LHCN-M2 (cell line): ENCODE measurements at regions not wholly inside any gene's neighbourhood (a gene's known extent, or its start where the extent isn't known, plus 50 kb on each side); places are given as distances from the start of the nearest gene placed in this dataset.

Experiments used
- DNase-seq: peaks from one replicate; pipeline ENCODE4 v3.0.0-alpha.2; 2012; ENCODE audit warnings: low read depth

DNA sequence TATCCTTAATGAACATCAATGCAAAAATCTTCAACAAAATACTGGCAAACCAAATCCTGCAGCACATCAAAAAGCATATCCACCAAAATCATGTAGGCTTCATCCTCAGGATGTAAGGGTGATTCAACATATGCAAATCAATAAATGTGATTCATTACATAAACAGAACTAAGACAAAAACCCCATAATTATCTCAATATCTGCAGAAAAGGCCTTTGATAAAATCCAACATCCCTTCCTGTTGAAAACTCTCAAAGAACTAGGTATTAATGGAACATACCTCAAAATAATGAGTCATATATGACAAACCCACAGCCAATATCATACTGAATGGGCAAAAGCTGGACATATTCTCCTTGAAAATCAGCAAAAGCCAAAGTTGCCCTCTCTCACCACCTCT lies 54.6 kb upstream of the DEPDC1 start:
- no peak for DNase-seq

DNA sequence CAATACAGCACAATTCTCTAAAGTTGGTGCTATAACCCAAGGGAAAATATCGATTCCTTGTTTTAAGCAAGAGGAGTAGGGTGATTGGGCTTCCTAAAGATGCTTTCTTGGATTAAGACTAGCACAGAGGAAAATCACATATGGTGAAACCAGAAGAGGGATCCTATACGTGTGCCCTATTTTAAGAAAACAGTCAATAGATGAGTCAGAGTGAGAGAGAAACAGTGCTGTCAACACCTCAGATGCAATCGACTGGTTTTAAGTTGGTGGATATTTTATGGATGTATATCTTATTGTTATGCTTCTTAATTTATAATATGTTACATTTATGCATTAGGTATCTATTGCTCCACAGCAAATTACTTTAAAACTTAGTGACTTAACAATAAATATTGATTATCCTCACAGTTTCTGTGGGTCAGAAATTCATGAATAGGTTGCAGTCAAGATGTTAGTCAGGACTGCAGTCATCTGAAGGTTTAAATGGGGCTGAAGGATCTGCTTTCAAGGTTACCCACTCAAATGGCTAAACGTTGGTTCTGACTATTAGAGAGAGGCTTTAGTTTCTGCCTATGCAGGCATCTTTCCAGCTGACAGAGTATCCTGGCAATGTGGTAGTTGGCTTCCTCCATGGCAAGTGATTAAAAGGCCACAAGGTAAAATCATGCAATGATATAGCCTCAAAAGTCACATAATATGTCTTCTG lies 61.6 kb upstream of the DEPDC1 start:
- no peak for DNase-seq

DNA sequence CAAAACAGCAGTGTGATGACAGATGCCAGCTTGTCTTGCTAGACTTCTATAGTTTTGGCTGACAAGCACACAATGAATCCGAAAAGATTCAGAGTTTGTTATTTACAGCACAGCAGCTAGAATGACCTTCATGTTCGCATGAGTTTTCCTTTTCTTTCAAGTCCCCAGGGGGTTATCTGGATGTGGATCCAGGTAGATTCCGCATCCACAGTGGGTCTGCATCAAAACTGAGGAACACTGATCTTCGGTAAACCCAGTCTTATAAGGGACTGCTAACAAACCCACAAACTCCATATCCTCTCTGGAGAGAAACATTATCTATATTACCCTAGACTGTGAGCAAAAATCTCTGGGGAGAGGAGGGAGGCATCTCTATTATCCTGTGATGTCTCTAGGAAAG lies 69.0 kb upstream of the DEPDC1 start:
- no peak for DNase-seq

DNA sequence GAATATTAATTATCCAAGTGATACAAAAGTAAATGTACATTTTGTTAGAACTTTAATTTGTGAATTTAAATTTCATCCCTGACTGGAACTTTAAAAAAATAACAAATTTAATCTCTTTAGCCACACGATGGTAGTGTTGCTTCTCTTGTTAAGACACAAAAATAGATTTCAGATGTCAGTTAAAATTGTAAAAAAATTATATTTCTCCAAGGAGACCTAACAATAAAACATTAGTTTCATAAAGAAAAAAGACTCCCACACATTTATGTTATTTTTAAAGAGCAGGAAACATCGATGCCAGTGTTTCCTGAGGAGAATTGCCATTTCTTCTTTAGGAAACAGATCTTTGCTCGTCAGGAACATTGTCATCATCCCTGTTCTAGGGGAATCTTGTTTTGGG lies 74.0 kb upstream of the DEPDC1 start:
- DNase-seq = peak; percentile 7

DNA sequence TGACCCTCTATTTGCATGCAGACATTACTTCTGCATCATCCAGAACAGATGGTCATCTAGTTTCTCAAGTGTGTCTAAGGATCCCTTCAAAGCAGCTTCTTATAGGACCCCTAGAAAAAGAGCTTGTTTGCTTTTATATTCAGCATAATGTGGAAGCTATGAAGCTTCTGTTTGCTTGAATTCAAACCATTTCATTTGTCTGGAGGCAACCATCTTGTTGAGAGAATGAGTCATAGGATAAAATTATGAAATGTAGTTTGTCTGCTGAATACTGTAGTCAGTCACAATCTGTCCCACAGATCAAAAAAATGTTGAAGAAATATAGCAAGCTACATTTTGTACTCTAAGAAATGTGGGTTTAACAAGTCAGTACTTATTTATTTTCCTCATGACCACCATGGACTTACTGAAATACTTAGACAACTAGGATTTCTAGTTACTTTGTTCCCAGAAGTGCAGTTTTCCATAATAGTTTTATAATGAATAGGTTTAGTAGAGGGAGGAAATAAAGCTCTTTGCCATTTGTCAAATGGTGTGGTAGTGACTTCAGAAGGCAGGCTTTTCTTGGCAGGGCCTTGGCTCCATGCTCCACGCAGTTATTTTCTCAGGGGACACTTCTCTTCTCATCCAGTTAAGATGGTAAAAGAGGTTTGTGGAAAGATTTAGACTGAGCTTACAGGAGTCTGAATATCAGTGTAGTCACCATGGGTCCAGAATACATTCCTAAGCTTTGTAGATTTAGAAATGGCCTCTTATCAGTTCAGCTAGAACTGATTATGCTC lies 74.8 kb upstream of the DEPDC1 start:
- peak; percentile 30 for DNase-seq

DNA sequence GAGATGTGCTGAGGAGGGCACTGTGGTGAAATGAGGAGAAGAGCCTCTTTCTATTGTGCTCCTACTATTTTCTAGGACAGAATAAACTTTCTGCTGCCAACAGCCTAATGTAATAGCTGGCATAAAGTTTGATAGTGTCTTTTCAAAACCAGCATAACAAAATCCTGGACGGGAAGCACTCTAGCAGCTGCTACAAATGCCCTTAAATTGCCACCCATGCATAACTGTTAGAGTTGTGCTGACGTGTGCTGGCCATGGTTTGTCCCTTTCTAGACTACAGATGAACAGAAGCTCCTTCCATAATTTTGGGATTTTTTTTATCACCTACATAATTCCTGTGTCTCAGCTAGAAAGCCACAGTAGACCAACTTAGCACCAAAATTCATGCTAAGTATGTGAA lies 88.5 kb upstream of the DEPDC1 start:
- no peak for DNase-seq

DNA sequence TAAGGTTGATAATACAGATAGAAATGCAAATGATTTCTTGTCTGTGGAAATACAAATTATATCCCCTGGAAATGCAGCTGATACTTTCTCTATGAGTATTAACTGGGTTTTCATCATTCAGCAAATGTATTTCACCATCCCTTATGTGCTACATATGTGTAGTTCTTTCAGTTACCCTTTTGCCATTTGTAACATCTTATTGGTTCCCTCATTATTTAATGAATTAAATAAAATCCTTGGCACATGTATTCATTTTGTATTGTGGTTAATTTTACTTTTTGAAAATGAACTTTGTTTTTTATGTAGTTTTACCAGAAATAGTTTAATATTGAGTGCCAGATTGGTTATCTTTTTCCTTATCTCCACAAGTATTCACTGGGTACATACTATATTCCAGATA lies 89.9 kb upstream of the DEPDC1 start:
- no peak for DNase-seq

DNA sequence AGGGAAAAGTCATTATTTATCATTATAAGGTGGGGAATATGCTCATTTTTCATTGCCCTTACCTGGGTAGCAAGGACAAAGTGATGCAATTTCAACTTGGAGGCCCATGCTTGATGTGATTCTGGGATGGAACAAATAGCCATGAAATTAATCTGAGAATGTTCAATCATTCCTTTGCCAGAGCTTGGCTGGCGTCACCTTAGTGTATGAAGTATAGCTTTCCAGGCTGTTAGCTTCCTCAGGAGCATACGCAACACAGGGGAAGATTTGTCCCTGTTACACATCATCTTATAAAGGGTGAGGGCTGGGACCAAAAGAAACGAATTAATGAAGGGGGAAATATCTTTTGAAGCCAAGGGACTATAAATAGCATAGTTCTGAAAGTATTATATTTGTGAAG lies 91.4 kb upstream of the DEPDC1 start:
- no peak for DNase-seq

DNA sequence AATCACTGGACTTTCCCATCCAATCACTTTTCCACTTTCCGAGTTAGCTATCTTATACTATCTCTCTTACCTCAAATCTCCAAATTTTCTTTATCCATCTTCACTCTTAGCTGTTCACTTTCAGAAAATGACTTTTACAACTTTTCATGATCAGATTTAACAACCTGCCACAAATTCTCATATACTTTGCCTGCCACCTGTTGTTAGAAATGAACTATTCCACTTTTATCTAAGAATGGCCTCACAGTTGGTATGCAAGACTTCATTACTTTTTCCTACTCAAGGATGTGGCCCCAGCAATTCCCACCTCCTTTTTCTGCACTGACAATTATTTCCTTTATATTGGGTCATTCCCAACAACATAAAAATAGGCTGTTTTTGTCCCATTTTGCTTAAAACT lies 93.6 kb upstream of the DEPDC1 start:
- DNase-seq = no peak

DNA sequence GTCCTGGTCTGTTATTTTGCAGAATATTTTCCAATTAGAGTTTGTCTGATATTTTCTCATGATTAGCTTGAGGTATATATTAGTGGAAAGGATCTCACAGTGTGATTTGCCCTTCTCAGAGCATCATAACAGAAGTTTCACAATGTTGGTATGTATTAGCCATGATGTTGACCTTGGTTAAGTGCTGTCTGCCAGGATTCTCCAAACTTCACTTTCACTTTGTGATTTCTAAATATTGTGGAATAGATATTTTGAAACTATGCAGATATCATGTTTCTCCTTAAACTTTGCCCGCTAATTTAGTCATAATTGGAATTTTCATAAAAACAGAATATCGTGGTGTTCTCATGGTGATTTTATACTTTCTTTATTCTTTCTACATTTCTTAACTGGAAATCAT lies 98.0 kb upstream of the DEPDC1 start:
- DNase-seq = peak; percentile 3

DNA sequence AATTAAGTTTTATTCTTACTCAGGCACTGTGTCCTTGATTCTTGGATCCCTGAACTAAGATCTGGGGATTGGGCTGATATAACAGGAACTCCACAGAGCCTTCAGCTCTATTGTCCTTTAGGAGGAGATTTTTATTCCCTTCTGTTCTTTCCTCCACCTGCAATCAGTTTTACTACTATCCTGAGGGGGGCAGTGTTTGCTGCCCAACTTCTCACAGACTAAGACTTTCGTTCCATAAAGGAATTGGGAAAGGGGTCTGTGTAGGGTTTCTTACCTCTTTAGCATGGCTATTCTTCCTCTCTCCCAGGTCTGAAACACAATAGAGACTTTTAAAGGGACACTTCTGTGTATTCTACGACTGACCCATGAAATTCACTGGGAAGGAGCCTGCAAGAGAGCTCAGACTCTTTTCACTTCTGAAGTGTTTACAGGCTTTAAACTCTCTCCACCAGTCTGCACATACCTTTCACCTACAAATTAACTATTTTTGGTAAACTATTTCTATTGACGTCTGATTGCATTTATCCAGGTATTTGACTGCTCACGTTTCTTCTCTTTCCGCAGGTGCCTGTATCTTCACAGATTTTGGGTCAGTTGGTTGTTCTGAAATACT lies 103.3 kb upstream of the DEPDC1 start:
- no peak for DNase-seq

DNA sequence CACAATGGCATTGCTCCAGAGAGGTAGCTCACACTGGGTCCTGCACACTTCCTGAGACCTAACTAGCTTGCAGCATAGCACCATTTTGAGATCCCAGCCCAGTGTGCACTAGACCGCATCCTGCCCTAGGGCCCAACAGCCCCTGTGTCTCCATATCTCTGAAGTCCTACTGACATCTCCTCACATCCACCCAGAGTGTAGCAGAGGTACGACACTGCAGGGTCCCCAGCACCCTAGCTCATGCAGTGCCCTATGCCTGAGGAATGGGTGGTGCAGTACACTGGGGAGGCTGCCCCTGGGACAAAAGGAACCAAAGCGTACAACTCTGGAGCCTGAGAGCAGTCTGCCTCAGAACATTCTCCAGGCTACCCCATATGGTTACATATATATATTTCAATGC lies 111.4 kb upstream of the DEPDC1 start:
- no peak for DNase-seq

DNA sequence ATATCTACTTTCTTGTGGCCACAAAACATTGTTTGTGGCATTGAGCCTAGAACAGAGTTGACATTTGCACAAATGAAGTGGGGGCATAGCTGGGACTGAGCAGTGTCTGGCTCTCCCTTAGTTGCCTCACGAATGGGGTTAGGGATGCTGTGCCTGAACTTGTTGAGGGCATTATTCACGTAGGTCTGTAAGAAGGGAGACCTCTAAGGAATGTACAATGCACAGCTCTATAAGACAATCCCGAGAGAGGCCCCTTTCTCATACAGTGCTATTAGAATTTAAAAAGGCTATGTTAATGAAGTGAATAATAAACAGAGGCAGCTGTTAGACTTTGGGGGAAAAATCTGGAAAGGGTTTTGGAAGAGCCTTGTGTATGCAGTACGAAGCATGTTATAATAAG lies 118.4 kb upstream of the DEPDC1 start:
- no peak for DNase-seq

DNA sequence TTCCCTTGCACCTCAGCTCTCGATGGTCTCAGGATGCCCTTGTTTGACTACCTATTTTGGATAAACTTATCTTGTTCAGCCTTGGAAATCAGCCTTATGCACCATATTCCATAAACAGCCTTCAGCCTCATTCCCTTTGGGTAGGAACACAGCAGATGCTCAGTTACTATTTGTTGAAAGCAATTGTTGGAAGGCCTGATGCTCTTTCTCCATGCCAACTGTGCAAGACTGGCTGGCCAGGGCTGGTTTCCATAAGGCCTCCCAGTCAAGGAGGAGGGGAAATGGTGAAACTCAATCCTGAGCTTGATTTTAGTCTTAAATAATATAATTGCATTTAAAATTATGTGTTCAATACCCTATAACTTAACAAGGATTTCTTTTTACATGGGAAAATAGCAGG lies 121.1 kb upstream of the DEPDC1 start:
- no peak for DNase-seq

DNA sequence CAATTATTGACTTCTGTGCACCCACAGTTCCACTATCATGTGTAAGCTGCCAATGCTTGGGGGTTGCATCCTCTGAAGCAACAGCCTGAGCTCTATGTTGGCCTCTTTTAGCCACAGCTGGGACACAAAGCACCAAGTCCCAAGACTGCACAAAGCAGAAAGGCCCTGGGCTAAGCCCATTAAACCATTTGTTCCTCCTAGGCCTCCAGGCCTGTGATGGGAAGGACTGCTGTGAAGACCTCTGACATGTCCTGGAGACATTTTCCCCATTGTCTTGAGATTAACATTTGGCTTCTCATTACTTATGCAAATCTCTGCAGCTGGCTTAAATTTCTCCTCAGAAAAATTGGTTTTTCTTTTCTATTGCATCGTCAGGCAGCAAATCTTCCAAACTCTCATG lies 123.7 kb upstream of the DEPDC1 start:
- DNase-seq = no peak

DNA sequence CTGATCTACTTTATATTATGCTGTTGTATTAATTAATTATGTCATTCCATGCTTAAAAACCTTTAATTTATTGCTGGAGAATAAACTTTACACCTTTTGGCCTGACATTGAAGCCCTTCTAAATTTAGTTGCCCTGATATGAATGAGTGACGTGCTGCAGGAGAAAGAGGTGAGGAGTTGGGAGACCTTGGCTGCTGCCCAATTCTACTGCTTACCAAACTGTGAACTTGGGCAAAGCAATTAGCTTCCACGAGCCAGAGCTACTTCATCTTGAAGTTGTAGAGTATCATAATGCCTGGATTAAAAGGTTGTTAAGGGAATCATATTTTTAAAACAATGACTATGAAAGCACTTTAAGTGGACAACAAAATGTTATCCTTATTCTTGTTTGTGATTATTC lies 126.8 kb upstream of the DEPDC1 start:
- no peak for DNase-seq

DNA sequence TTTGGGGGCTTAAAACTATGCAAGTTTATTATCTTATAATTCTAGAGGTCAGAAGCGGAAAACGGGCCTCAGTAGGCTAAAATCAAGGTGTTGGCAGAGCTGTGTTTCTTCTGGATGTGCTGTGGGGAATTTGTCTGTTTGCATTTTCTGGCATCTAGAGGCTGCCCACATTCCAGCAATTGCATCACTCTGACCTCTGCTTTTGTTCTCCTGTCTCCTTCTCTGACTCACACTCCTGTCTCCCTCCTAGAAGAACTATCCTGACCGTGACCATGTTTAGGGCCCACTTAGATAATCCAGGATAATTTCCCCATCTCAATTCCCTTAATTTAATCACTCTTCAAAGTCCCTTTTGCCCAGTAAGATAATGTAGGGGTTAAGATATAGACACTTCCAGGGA lies 127.4 kb upstream of the DEPDC1 start:
- peak; percentile 20 for DNase-seq

DNA sequence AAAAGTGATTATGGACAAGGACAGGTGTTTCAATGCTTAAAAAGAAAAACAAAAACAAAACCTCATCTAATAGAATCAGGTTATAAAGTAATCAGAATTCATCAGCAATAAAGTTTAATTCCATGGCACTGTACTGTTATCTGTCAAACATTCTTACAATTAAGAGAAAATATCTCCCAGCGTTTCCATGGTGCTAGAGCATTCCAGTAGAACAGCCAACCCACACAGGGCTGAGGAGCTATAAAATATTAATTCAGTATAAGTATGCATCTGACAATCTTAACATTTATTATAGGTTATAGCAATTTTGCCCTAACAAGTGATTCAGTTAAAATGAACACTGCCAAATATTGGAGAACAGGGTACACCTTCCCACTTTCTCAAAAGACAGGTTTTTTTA lies 128.7 kb upstream of the DEPDC1 start:
- DNase-seq = no peak

DNA sequence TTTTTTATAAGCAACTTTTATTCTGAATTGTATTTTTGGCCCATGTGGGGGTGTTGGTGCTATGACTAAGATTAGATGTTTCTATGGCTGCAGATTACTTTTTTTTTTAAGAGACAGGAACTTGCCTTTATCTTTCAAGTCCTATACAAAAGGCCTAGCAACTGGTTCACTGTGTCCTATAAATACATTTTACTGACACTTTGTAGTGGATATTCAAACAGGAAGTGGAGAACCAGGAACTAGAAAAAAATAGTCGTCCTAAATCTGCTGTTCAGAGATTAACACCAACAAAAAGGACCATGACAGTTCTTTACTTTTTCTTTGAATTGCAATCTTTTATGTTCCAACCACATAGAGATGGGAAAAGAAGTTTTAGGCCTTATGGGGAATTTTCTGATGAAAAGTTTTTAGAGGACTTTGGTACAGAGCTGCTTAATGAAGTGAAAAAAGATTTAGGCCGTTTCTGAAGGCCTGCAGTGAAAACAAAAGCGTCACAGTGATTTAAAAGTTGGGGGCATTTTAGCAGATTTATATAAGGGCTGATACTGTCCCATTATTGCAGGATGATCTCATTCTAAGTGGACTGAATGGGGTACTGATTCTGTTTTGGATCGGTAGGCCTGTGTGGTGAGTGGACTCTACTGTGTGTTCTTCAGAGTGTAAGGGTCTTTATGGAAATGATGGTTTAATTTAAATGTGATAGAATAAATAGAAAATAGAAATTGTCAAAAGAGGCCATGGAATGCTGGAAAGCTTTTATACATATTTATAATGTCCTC lies 136.4 kb upstream of the DEPDC1 start:
- no peak for DNase-seq

DNA sequence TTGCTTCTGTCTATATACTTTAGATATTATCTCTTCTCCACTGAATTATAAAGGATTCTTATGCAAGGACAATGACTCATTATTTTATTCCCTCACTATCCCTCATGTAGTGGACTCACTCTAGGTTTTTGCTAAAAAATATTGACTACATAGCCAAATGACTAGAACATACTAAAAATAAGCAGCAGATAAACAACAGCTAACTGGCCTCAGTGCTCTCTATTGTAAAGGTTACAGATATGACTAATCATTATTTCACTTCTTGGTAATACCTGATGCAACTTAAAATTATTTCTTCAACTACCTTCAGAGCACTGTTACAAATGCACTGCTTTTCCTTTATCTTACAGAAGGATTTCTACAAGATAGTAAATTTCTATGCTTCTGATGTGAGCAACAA lies 147.6 kb upstream of the DEPDC1 start:
- DNase-seq = no peak

DNA sequence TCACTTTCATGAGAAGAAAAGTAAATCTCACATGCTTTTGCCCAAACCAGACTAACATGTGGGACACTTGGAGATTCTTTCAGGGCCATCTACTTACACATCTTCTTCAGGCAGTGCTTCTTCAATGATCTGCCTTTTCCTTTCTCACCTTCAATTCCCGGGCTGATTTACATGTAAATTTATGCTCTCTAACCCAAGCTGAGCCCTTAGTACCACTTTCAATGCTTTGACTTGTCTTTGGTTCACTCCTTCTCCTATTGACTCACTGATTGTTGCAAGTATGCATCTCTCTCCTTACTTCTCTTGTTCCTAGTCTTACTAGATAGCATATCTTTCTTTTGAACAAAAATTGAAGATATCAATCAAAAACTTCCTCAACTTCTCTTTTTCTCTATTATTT lies 154.2 kb upstream of the DEPDC1 start:
- DNase-seq = no peak

DNA sequence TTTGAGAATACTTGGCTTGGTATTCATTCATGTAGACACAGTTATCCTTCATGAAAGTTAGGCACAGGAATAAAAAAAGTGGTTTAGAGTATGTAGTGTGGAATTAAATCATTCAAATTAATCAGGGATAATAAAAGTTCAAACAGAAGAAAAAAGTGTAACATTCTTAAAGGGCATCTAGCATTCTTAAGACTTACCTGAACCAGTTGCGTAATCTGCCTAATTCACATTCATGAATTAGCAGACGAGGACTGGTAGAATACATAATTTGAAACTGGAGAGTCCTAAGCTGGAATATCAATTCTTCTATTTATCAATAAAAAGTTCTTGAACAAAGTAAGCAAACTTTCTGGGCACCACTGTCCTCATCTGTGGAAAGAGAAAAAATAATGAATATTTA lies 157.0 kb upstream of the DEPDC1 start:
- no peak for DNase-seq
